GM23338 (cell line): ENCODE measurements at regions not wholly inside any gene's neighbourhood (a gene's known extent, or its start where the extent isn't known, plus 50 kb on each side); places are given as distances from the start of the nearest gene placed in this dataset.
A peak's percentile ranks its signal among the peaks of the same experiment; 100 is the strongest.

Experiments
- ATAC-seq: fragments of 200-7000 bp; cut with Tn5 transposase; 3 replicates; pipeline ENCODE4 v1.9.1; 2020
- DNase-seq: peaks from one replicate; pipeline ENCODE4 v3.0.0-alpha.2; 2015; ENCODE audit warnings: low spot score
- H2AFZ ChIP-seq: fragments of 200-600 bp; sonication (generic); 2 replicates; pipeline ENCODE4 v1.8.0; 2016; ENCODE audit warnings: antibody characterized with exemption, mild to moderate bottlenecking, moderate library complexity
- H3F3A ChIP-seq: fragments of 200-600 bp; sonication (generic); replicated peaks from 2 replicates; pipeline ENCODE4 v1.8.0; 2017; ENCODE audit warnings: antibody characterized with exemption, mixed run types, low read depth
- H3K27ac ChIP-seq: fragments of 200-600 bp; sonication (generic); 2 replicates; pipeline ENCODE4 v1.6.1; 2016; ENCODE audit warnings: low read depth
- H3K27me3 ChIP-seq: fragments of 200-600 bp; sonication (generic); 2 replicates; pipeline ENCODE4 v1.8.0; 2016; ENCODE audit warnings: mild to moderate bottlenecking, mixed run types, moderate library complexity; ENCODE audit not compliant: insufficient read depth
- H3K36me3 ChIP-seq: fragments of 200-600 bp; sonication (generic); 2 replicates; pipeline ENCODE4 v1.8.0; 2016; ENCODE audit warnings: mild to moderate bottlenecking; ENCODE audit not compliant: insufficient read depth
- H3K4me1 ChIP-seq: fragments of 200-600 bp; sonication (generic); 2 replicates; pipeline ENCODE4 v1.8.0; 2016; ENCODE audit warnings: mild to moderate bottlenecking, moderate library complexity; ENCODE audit not compliant: insufficient read depth
- H3K4me2 ChIP-seq: fragments of 200-600 bp; sonication (generic); 2 replicates; pipeline ENCODE4 v1.7.1; 2017; ENCODE audit warnings: mixed run types
- H3K4me3 ChIP-seq: fragments of 200-600 bp; sonication (generic); 2 replicates; pipeline ENCODE4 v1.6.1; 2016; ENCODE audit warnings: mixed run types
- H3K79me2 ChIP-seq: fragments of 200-600 bp; sonication (generic); replicated peaks from 2 replicates; pipeline ENCODE4 v1.8.0; 2017; ENCODE audit warnings: mild to moderate bottlenecking; ENCODE audit not compliant: insufficient read depth
- H3K9me2 ChIP-seq: fragments of 200-600 bp; sonication (generic); 2 replicates; pipeline ENCODE4 v1.8.0; 2017; ENCODE audit not compliant: insufficient read depth
- H4K20me1 ChIP-seq: fragments of 200-600 bp; sonication (generic); replicated peaks from 2 replicates; pipeline ENCODE4 v1.8.0; 2017; ENCODE audit warnings: mild to moderate bottlenecking; ENCODE audit not compliant: insufficient read depth
- H3K27ac Mint-ChIP-seq: 2 replicates; pipeline ENCODE4 v1.8.0; 2020; ENCODE audit warnings: inconsistent platforms, mild to moderate bottlenecking, moderate library complexity, mixed read lengths
- H3K27me3 Mint-ChIP-seq: 3 replicates; pipeline ENCODE4 v1.8.0; 2022; ENCODE audit warnings: low read depth, mild to moderate bottlenecking, moderate library complexity, mixed read lengths, inconsistent platforms; ENCODE audit not compliant: insufficient read depth, poor library complexity
- H3K36me3 Mint-ChIP-seq: 3 replicates; pipeline ENCODE4 v1.8.0; 2021; ENCODE audit warnings: low read depth, mild to moderate bottlenecking, inconsistent platforms, moderate library complexity, mixed read lengths
- H3K4me1 Mint-ChIP-seq: 3 replicates; pipeline ENCODE4 v1.8.0; 2020; ENCODE audit warnings: mild to moderate bottlenecking, inconsistent platforms, mixed read lengths
- H3K4me3 Mint-ChIP-seq: 3 replicates; pipeline ENCODE4 v1.8.0; 2021; ENCODE audit warnings: moderate library complexity, mild to moderate bottlenecking, inconsistent platforms, mixed read lengths
- H3K9me3 Mint-ChIP-seq: 3 replicates; pipeline ENCODE4 v1.8.0; 2020; ENCODE audit warnings: moderate library complexity, mild to moderate bottlenecking, inconsistent platforms, mixed read lengths
- REST ChIP-seq: IDR thresholded peaks from one replicate; pipeline ENCODE4 v1.6.1; 2018; ENCODE audit warnings: antibody characterized with exemption; ENCODE audit not compliant: unreplicated experiment
- ZNF331 ChIP-seq: fragments of 250-450 bp; sonication (Bioruptor Pico); IDR thresholded peaks from 2 replicates; pipeline ENCODE4 v1.5.0; 2020; ENCODE audit warnings: low read depth, mild to moderate bottlenecking, moderate library complexity
- ZNF462 ChIP-seq: fragments of 250-450 bp; sonication (Bioruptor Pico); IDR thresholded peaks from 2 replicates; pipeline ENCODE4 v1.5.0; 2020; ENCODE audit warnings: mild to moderate bottlenecking, moderate library complexity

GRCh38 chr12:59240048-59240447 is 319.7 kb upstream of the LRIG3 start (continued):
- TF ChIP-seq ZNF462 (CRISPR knock-in tag) (no peak), ZNF331 (no peak)

- no peaks in the 10 kb centered on the region for H3F3A ChIP-seq
- no peak overlapping the region for H3K27ac ChIP-seq
- no peaks in the 10 kb centered on the region for H3K79me2 ChIP-seq
- no peaks in the 10 kb centered on the region for H3K36me3 ChIP-seq
- no peak overlapping the region for H3K4me2 ChIP-seq
- Mint-ChIP-seq H3K27me3 (no peaks in the 10 kb centered on the region), H3K36me3 (peaks cover 5% of the 10 kb centered on the region; the same call in 1 of the 3 replicates), H3K9me3 (peaks cover 18% of the 10 kb centered on the region; the same call in 2 of the 3 replicates), H3K4me3 (no peak overlapping the region), H3K4me1 (peaks cover 8% of the 10 kb centered on the region), H3K27ac (no peak overlapping the region)
- H4K20me1 ChIP-seq = no peaks in the 10 kb centered on the region
- H3K27me3 ChIP-seq = no peaks in the 10 kb centered on the region
- H3K4me3 ChIP-seq = no peak overlapping the region
- no peak overlapping the region for H2AFZ ChIP-seq
- no peaks in the 10 kb centered on the region; the same call in 1 of the 2 replicates for H3K9me2 ChIP-seq
- peaks cover 16% of the 10 kb centered on the region; the same call in 1 of the 2 replicates for H3K4me1 ChIP-seq
- ATAC-seq = no peak
- DNase-seq = peak; percentile 5
- TF ChIP-seq ZNF462 (CRISPR knock-in tag) (no peak), REST (no peak)
These were observed 314.1 kb upstream of the LRIG3 start for GRCh38 chr12:59234391-59234790.
